Epithelial cell of prostate (primary cell): ENCODE measurements at regions not wholly inside any gene's neighbourhood (a gene's known extent, or its start where the extent isn't known, plus 50 kb on each side); places are given as distances from the start of the nearest gene placed in this dataset.
"Not testable (repeated sequence)": the region's sequence is repeated elsewhere in the genome, so short reads cannot be mapped to it uniquely, and the experiment has no call there.

ENCODE experiments used
- DNase-seq: peaks from one replicate; pipeline ENCODE4 v3.0.0-alpha.2; 2011; ENCODE audit warnings: low read depth, low spot score
- H3K27ac ChIP-seq: fragments of 450-650 bp; 2 replicates; pipeline ENCODE4 v1.5.1; 2017; ENCODE audit warnings: mild to moderate bottlenecking

GRCh38 chr5:138702166-138703077 lies 50.8 kb upstream of the CTNNA1 start:
- no peak overlapping the region for H3K27ac ChIP-seq
- no peak for DNase-seq

GRCh38 chr5:138701678-138702077 lies 51.5 kb upstream of the CTNNA1 start:
- no peak overlapping the region for H3K27ac ChIP-seq
- no peak for DNase-seq

- no peak for DNase-seq
These were observed 52.5 kb upstream of the CTNNA1 start for GRCh38 chr5:138700581-138701362.

GRCh38 chr5:138699482-138699881 lies 53.7 kb upstream of the CTNNA1 start:
- no peak for DNase-seq
- no peak overlapping the region for H3K27ac ChIP-seq

More at GRCh38 chr5:138700581-138701362, 52.5 kb upstream of the CTNNA1 start:
- no peak overlapping the region for H3K27ac ChIP-seq

- H3K27ac ChIP-seq: no peak overlapping the region
These were observed 54.5 kb upstream of the CTNNA1 start for GRCh38 chr5:138698713-138699112.

GRCh38 chr5:138697720-138698360 lies 55.4 kb upstream of the CTNNA1 start:
- no peak for DNase-seq
- H3K27ac ChIP-seq: no peak overlapping the region

More at GRCh38 chr5:138698713-138699112, 54.5 kb upstream of the CTNNA1 start:
- no peak for DNase-seq

- DNase-seq: no peak
- no peak overlapping the region for H3K27ac ChIP-seq
These were observed 56.7 kb upstream of the CTNNA1 start for GRCh38 chr5:138696501-138696900.

GRCh38 chr5:138695781-138696180 lies 57.4 kb upstream of the CTNNA1 start:
- H3K27ac ChIP-seq: no peak overlapping the region
- DNase-seq: no peak

GRCh38 chr5:138694146-138694545 lies 59.1 kb upstream of the CTNNA1 start:
- DNase-seq: no peak
- no peak overlapping the region for H3K27ac ChIP-seq

GRCh38 chr5:138692370-138692769 lies 60.9 kb upstream of the CTNNA1 start:
- H3K27ac ChIP-seq: no peak overlapping the region
- DNase-seq: no peak

- DNase-seq: no peak
- peak overlapping the region; percentile 11 for H3K27ac ChIP-seq
These were observed 66.6 kb upstream of the CTNNA1 start for GRCh38 chr5:138686668-138687067.

- DNase-seq: no peak
- peak overlapping the region; percentile 8 for H3K27ac ChIP-seq
These were observed 68.0 kb upstream of the CTNNA1 start for GRCh38 chr5:138685193-138685745.

- H3K27ac ChIP-seq, DNase-seq: not testable (repeated sequence)
These were observed 70.8 kb upstream of the CTNNA1 start for GRCh38 chr5:138682462-138682861.

GRCh38 chr5:138678826-138679225 lies 74.4 kb upstream of the CTNNA1 start:
- not testable (repeated sequence) for DNase-seq, H3K27ac ChIP-seq

- no peak for DNase-seq
These were observed 75.4 kb upstream of the CTNNA1 start for GRCh38 chr5:138677782-138678181.

GRCh38 chr5:138676556-138677193 lies 76.5 kb upstream of the CTNNA1 start:
- H3K27ac ChIP-seq: no peak overlapping the region
- DNase-seq: no peak

More at GRCh38 chr5:138677782-138678181, 75.4 kb upstream of the CTNNA1 start:
- no peak overlapping the region for H3K27ac ChIP-seq

GRCh38 chr5:138676002-138676401 lies 77.2 kb upstream of the CTNNA1 start:
- no peak overlapping the region for H3K27ac ChIP-seq
- no peak for DNase-seq

GRCh38 chr5:138668451-138669380 lies 84.5 kb upstream of the CTNNA1 start:
- H3K27ac ChIP-seq: no peak overlapping the region
- no peak for DNase-seq
